A549 (cell line): ENCODE measurements at regions not wholly inside any gene's neighbourhood (a gene's known extent, or its start where the extent isn't known, plus 50 kb on each side); places are given as distances from the start of the nearest gene placed in this dataset.

Source experiments
- CHD2 ChIP-seq: fragments of 150-350 bp; IDR thresholded peaks from 2 replicates; pipeline ENCODE4 v1.6.1; 2014; ENCODE audit warnings: low read length; ENCODE audit not compliant: partially characterized antibody
- MYC ChIP-seq: IDR thresholded peaks from 2 replicates; pipeline ENCODE4 v1.6.1; 2012; ENCODE audit warnings: mild to moderate bottlenecking, inconsistent platforms, low read length, improper control_type of control experiment, borderline replicate concordance
- POLR2A ChIP-seq: IDR thresholded peaks from 2 replicates; pipeline ENCODE4 v1.6.1; 2012; ENCODE audit warnings: mild to moderate bottlenecking, low read length
- POLR2AphosphoS2 ChIP-seq: conservative IDR thresholded peaks from 2 replicates; pipeline ENCODE4 v1.6.1; 2012; ENCODE audit warnings: low read length, improper control_type of control experiment, inconsistent platforms
- RCOR1 ChIP-seq: fragments of 150-350 bp; IDR thresholded peaks from 2 replicates; pipeline ENCODE4 v1.6.1; 2014; ENCODE audit warnings: antibody characterized with exemption, low read length, low read depth
- TF ChIP-seq, protein P1 (sequence below): fragments of 200-600 bp; sonication (generic); IDR thresholded peaks from 2 replicates; pipeline ENCODE4 v1.6.1; 2016; ENCODE audit warnings: antibody characterized with exemption, mild to moderate bottlenecking, moderate library complexity
- TF ChIP-seq, protein P2 (sequence below): fragments of >200 bp; sonication (Bioruptor Twin); formaldehyde crosslinking; IDR thresholded peaks from 3 replicates; pipeline ENCODE4 v1.5.1; 2016
- TF ChIP-seq, protein P3 (sequence below): IDR thresholded peaks from 2 replicates; pipeline ENCODE4 v1.6.1; 2012
- TF ChIP-seq, protein P4 (sequence below): fragments of 450-650 bp; IDR thresholded peaks from 2 replicates; pipeline ENCODE4 v1.6.1; 2014; ENCODE audit warnings: antibody characterized with exemption

DNA sequence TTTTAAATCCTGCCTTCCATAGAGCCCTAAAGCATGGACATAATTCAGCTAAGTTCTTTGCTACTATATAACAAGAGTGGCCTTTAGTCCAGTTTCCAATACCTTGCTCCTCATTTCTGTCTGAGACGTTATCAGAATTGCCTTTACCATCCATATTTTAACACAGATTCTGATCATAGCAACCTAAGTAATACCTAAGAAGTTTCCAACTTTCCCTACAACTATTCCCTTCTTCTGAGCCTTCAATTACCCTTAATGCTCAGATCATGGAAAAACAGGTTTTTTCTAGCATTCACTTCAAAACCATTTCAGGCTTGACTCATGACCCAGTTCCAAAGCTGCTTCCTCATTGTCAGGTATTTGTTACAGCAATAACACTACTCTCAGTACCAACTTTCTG is 367.1 kb downstream of the C6orf118 start:
- TF ChIP-seq CHD2 (no peak), POLR2AphosphoS2 (no peak), POLR2A (no peak), RCOR1 (no peak), MYC (no peak)
- TF ChIP-seq, protein P1, sequence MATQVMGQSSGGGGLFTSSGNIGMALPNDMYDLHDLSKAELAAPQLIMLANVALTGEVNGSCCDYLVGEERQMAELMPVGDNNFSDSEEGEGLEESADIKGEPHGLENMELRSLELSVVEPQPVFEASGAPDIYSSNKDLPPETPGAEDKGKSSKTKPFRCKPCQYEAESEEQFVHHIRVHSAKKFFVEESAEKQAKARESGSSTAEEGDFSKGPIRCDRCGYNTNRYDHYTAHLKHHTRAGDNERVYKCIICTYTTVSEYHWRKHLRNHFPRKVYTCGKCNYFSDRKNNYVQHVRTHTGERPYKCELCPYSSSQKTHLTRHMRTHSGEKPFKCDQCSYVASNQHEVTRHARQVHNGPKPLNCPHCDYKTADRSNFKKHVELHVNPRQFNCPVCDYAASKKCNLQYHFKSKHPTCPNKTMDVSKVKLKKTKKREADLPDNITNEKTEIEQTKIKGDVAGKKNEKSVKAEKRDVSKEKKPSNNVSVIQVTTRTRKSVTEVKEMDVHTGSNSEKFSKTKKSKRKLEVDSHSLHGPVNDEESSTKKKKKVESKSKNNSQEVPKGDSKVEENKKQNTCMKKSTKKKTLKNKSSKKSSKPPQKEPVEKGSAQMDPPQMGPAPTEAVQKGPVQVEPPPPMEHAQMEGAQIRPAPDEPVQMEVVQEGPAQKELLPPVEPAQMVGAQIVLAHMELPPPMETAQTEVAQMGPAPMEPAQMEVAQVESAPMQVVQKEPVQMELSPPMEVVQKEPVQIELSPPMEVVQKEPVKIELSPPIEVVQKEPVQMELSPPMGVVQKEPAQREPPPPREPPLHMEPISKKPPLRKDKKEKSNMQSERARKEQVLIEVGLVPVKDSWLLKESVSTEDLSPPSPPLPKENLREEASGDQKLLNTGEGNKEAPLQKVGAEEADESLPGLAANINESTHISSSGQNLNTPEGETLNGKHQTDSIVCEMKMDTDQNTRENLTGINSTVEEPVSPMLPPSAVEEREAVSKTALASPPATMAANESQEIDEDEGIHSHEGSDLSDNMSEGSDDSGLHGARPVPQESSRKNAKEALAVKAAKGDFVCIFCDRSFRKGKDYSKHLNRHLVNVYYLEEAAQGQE: no peak
- TF ChIP-seq, protein P2, sequence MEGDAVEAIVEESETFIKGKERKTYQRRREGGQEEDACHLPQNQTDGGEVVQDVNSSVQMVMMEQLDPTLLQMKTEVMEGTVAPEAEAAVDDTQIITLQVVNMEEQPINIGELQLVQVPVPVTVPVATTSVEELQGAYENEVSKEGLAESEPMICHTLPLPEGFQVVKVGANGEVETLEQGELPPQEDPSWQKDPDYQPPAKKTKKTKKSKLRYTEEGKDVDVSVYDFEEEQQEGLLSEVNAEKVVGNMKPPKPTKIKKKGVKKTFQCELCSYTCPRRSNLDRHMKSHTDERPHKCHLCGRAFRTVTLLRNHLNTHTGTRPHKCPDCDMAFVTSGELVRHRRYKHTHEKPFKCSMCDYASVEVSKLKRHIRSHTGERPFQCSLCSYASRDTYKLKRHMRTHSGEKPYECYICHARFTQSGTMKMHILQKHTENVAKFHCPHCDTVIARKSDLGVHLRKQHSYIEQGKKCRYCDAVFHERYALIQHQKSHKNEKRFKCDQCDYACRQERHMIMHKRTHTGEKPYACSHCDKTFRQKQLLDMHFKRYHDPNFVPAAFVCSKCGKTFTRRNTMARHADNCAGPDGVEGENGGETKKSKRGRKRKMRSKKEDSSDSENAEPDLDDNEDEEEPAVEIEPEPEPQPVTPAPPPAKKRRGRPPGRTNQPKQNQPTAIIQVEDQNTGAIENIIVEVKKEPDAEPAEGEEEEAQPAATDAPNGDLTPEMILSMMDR: no peak
- TF ChIP-seq, protein P3, sequence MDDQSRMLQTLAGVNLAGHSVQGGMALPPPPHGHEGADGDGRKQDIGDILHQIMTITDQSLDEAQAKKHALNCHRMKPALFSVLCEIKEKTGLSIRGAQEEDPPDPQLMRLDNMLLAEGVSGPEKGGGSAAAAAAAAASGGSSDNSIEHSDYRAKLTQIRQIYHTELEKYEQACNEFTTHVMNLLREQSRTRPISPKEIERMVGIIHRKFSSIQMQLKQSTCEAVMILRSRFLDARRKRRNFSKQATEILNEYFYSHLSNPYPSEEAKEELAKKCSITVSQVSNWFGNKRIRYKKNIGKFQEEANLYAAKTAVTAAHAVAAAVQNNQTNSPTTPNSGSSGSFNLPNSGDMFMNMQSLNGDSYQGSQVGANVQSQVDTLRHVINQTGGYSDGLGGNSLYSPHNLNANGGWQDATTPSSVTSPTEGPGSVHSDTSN: no peak
- TF ChIP-seq, protein P4, sequence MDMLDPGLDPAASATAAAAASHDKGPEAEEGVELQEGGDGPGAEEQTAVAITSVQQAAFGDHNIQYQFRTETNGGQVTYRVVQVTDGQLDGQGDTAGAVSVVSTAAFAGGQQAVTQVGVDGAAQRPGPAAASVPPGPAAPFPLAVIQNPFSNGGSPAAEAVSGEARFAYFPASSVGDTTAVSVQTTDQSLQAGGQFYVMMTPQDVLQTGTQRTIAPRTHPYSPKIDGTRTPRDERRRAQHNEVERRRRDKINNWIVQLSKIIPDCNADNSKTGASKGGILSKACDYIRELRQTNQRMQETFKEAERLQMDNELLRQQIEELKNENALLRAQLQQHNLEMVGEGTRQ: no peak
